Astrocyte (in vitro differentiated cells and primary cell): ENCODE measurements at regions not wholly inside any gene's neighbourhood (a gene's known extent, or its start where the extent isn't known, plus 50 kb on each side); places are given as distances from the start of the nearest gene placed in this dataset.

Source experiments
- DNase-seq: peaks from one replicate; pipeline ENCODE4 v3.0.0-alpha.2; 2010; ENCODE audit warnings: low read depth
- FAIRE-seq: peaks from 2 replicates; lab custom pipeline; 2011; peaks lifted over from hg19 to GRCh38; lab: Jason Lieb, UNC
- H2AFZ ChIP-seq: 2 replicates; pipeline ENCODE4 v1.6.0; 2012; ENCODE audit warnings: low read depth, low read length, inconsistent platforms
- H3K27ac ChIP-seq: 2 replicates; pipeline ENCODE4 v1.5.1; 2011; ENCODE audit warnings: low read depth, low read length, inconsistent platforms
- H3K27me3 ChIP-seq: 2 replicates; pipeline ENCODE4 v1.6.0; 2011; ENCODE audit warnings: low read length, inconsistent platforms; ENCODE audit not compliant: insufficient read depth
- H3K36me3 ChIP-seq: 2 replicates; pipeline ENCODE4 v1.5.1; 2011; ENCODE audit warnings: low read length, inconsistent platforms; ENCODE audit not compliant: insufficient read depth
- H3K4me1 ChIP-seq: 2 replicates; pipeline ENCODE4 v1.5.1; 2011; ENCODE audit warnings: low read length, inconsistent platforms; ENCODE audit not compliant: insufficient read depth
- H3K4me2 ChIP-seq: 2 replicates; pipeline ENCODE4 v1.6.0; 2012; ENCODE audit warnings: low read length, inconsistent platforms
- H3K4me3 ChIP-seq: 2 replicates; pipeline ENCODE4 v1.5.1; 2011; ENCODE audit warnings: low read depth, mild to moderate bottlenecking, low read length, inconsistent platforms; ENCODE audit not compliant: insufficient read depth
- H3K79me2 ChIP-seq: 2 replicates; pipeline ENCODE4 v1.6.0; 2012; ENCODE audit warnings: mild to moderate bottlenecking, low read length, inconsistent platforms; ENCODE audit not compliant: insufficient read depth
- H3K9ac ChIP-seq: 2 replicates; pipeline ENCODE4 v1.6.0; 2012; ENCODE audit warnings: mild to moderate bottlenecking, low read length, inconsistent platforms
- H3K9me3 ChIP-seq: 2 replicates; pipeline ENCODE4 v1.5.1; 2012; ENCODE audit warnings: low read depth, mild to moderate bottlenecking, low read length, inconsistent platforms; ENCODE audit not compliant: insufficient read depth
- H4K20me1 ChIP-seq: 2 replicates; pipeline ENCODE4 v1.6.0; 2012; ENCODE audit warnings: low read length, inconsistent platforms; ENCODE audit not compliant: insufficient read depth
- H3K27ac Mint-ChIP-seq: one replicate; pipeline ENCODE4 v1.8.0; 2021; ENCODE audit warnings: mild to moderate bottlenecking, mixed read lengths; ENCODE audit not compliant: unreplicated experiment
- H3K27me3 Mint-ChIP-seq: one replicate; pipeline ENCODE4 v1.8.0; 2021; ENCODE audit warnings: low read depth, mixed read lengths; ENCODE audit not compliant: unreplicated experiment
- H3K36me3 Mint-ChIP-seq: one replicate; pipeline ENCODE4 v1.8.0; 2021; ENCODE audit warnings: low read depth, mixed read lengths; ENCODE audit not compliant: unreplicated experiment
- H3K4me1 Mint-ChIP-seq: one replicate; pipeline ENCODE4 v1.8.0; 2021; ENCODE audit warnings: low read depth, mixed read lengths; ENCODE audit not compliant: unreplicated experiment
- H3K4me3 Mint-ChIP-seq: one replicate; pipeline ENCODE4 v1.8.0; 2021; ENCODE audit warnings: mild to moderate bottlenecking, moderate library complexity, mixed read lengths; ENCODE audit not compliant: unreplicated experiment
- H3K9me3 Mint-ChIP-seq: one replicate; pipeline ENCODE4 v1.8.0; 2021; ENCODE audit warnings: mild to moderate bottlenecking, mixed read lengths; ENCODE audit not compliant: unreplicated experiment
- EZH2 ChIP-seq: IDR thresholded peaks from 2 replicates; pipeline ENCODE4 v1.6.1; 2012; ENCODE audit warnings: mild to moderate bottlenecking, low read length, inconsistent platforms; ENCODE audit not compliant: insufficient read depth
- TF ChIP-seq, protein P1 (sequence below): IDR thresholded peaks from 2 replicates; pipeline ENCODE4 v1.5.1; 2011; ENCODE audit warnings: low read depth, mild to moderate bottlenecking, inconsistent platforms, low read length, moderate library complexity; ENCODE audit not compliant: insufficient read depth

DNA sequence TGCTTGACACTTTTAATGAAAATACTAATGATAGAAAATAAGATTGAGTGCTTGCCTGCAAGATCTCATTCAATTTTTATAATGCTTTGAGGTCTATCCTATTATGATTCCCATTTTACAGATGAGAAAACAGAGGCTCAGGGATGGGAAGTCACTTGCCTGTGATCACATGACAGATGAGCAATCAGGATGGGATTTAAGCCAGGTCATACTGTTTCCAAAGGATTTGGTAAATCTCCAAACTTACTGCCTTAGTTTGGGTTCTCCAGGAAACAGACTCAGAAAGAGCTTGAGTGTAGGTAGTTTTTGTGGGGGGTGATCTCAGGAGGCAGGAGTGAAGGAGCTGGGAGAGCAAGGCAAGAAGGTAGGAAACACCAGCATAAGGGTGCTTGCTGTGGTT lies 456.3 kb downstream of the MAFB start:
- Histone ChIP-seq H3K4me1 (no peaks in the 10 kb centered on the region), H3K27me3 (no peaks in the 10 kb centered on the region), H3K4me2 (no peak overlapping the region), H3K9me3 (no peaks in the 10 kb centered on the region), H4K20me1 (no peaks in the 10 kb centered on the region), H3K4me3 (no peak overlapping the region), H3K79me2 (no peaks in the 10 kb centered on the region), H3K27ac (no peak overlapping the region), H3K9ac (no peak overlapping the region), H2AFZ (no peak overlapping the region), H3K36me3 (no peaks in the 10 kb centered on the region)
- Mint-ChIP-seq H3K36me3 (no peaks in the 10 kb centered on the region), H3K27ac (no peak overlapping the region), H3K27me3 (peaks cover 13% of the 10 kb centered on the region), H3K9me3 (peaks cover 2% of the 10 kb centered on the region), H3K4me3 (no peak overlapping the region), H3K4me1 (peaks cover 7% of the 10 kb centered on the region)
- TF ChIP-seq, protein P1, sequence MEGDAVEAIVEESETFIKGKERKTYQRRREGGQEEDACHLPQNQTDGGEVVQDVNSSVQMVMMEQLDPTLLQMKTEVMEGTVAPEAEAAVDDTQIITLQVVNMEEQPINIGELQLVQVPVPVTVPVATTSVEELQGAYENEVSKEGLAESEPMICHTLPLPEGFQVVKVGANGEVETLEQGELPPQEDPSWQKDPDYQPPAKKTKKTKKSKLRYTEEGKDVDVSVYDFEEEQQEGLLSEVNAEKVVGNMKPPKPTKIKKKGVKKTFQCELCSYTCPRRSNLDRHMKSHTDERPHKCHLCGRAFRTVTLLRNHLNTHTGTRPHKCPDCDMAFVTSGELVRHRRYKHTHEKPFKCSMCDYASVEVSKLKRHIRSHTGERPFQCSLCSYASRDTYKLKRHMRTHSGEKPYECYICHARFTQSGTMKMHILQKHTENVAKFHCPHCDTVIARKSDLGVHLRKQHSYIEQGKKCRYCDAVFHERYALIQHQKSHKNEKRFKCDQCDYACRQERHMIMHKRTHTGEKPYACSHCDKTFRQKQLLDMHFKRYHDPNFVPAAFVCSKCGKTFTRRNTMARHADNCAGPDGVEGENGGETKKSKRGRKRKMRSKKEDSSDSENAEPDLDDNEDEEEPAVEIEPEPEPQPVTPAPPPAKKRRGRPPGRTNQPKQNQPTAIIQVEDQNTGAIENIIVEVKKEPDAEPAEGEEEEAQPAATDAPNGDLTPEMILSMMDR, result no peak
- TF ChIP-seq EZH2, result no peak
- DNase-seq (no peak), FAIRE-seq (no peak)

DNA sequence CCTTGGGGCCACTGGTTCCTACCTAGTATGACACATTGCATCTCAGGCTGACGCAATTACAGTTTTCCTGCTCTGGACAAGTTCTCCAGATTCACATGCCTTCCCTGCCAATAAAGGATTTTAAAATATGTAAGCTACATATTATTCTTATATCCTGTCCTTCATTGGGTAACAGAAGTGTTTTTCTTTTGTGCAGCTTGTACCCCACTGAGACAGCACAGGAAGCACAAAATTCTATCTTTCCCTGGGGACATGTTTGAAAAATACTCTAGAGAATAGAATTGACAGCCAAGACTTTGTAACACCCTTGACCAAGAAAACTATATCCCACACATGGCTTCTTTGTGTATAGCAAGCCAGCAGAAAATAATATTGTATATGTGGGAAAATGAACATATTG lies 456.8 kb downstream of the MAFB start:
- DNase-seq (no peak), FAIRE-seq (no peak)
- Histone ChIP-seq H3K9ac (no peak overlapping the region), H3K9me3 (no peaks in the 10 kb centered on the region), H3K27ac (no peak overlapping the region), H4K20me1 (no peaks in the 10 kb centered on the region), H3K4me3 (no peak overlapping the region), H2AFZ (no peak overlapping the region), H3K27me3 (no peaks in the 10 kb centered on the region), H3K79me2 (no peaks in the 10 kb centered on the region), H3K4me2 (no peak overlapping the region), H3K36me3 (no peaks in the 10 kb centered on the region), H3K4me1 (no peaks in the 10 kb centered on the region)
- TF ChIP-seq, protein P1, result no peak
- TF ChIP-seq EZH2, result no peak
- Mint-ChIP-seq H3K4me3 (no peak overlapping the region), H3K27ac (no peak overlapping the region), H3K4me1 (peaks cover 7% of the 10 kb centered on the region), H3K27me3 (peaks cover 13% of the 10 kb centered on the region), H3K36me3 (no peaks in the 10 kb centered on the region), H3K9me3 (peaks cover 2% of the 10 kb centered on the region)

DNA sequence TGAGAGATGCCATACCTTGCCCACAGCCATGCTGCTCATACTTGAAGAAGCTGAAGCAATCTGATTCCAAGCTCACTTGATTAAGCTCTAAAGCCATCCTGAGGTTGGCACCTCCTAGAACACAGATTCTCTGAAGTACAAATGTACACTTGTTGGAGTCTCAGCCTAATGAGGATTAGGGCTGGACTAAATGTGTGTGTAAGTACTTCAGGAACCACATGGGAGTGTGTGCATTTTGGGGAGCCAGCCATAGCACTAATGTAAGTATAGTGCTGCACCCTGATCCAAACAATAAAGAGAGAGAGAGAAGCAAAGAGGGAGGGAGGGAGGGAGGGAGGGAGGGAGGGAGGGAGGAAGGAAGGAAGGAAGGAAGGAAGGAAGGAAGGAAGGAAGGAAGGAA lies 458.6 kb downstream of the MAFB start:
- no peaks in the 10 kb centered on the region for H3K36me3 Mint-ChIP-seq

More for the DNA sequence above, 458.6 kb downstream of the MAFB start:
- H3K4me3 ChIP-seq, result no peak overlapping the region
- no peaks in the 10 kb centered on the region for H4K20me1 ChIP-seq
- no peak overlapping the region for H2AFZ ChIP-seq
- no peak for FAIRE-seq
- H3K4me2 ChIP-seq, result no peak overlapping the region
- no peaks in the 10 kb centered on the region for H3K79me2 ChIP-seq
- no peaks in the 10 kb centered on the region for H3K27me3 ChIP-seq
- no peaks in the 10 kb centered on the region for H3K9me3 ChIP-seq
- no peaks in the 10 kb centered on the region for H3K36me3 ChIP-seq
- H3K27me3 Mint-ChIP-seq, result peaks cover 16% of the 10 kb centered on the region
- no peak for DNase-seq
- H3K4me1 Mint-ChIP-seq, result peaks cover 7% of the 10 kb centered on the region
- no peak overlapping the region for H3K4me3 Mint-ChIP-seq
- no peak overlapping the region for H3K9ac ChIP-seq
- TF ChIP-seq, protein P1, result no peak
- no peak for TF ChIP-seq EZH2
- no peak overlapping the region for H3K27ac ChIP-seq
- no peak overlapping the region for H3K27ac Mint-ChIP-seq
- H3K9me3 Mint-ChIP-seq, result peaks cover 2% of the 10 kb centered on the region
- H3K4me1 ChIP-seq, result no peaks in the 10 kb centered on the region
